ENCODE measurements at regions not wholly inside any gene's neighbourhood (a gene's known extent, or its start where the extent isn't known, plus 50 kb on each side); places are given as distances from the start of the nearest gene placed in this dataset.

- TF ChIP-seq EZH2 (IDR thresholded peaks at IDR 0.05; ENCODE audit: borderline replicate concordance, low read depth, low read length, severe bottlenecking): no peak
- TF ChIP-seq, protein P1, sequence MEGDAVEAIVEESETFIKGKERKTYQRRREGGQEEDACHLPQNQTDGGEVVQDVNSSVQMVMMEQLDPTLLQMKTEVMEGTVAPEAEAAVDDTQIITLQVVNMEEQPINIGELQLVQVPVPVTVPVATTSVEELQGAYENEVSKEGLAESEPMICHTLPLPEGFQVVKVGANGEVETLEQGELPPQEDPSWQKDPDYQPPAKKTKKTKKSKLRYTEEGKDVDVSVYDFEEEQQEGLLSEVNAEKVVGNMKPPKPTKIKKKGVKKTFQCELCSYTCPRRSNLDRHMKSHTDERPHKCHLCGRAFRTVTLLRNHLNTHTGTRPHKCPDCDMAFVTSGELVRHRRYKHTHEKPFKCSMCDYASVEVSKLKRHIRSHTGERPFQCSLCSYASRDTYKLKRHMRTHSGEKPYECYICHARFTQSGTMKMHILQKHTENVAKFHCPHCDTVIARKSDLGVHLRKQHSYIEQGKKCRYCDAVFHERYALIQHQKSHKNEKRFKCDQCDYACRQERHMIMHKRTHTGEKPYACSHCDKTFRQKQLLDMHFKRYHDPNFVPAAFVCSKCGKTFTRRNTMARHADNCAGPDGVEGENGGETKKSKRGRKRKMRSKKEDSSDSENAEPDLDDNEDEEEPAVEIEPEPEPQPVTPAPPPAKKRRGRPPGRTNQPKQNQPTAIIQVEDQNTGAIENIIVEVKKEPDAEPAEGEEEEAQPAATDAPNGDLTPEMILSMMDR (IDR thresholded peaks at IDR 0.05; ENCODE audit: borderline replicate concordance, extremely low read depth, low read length, poor library complexity, severe bottlenecking): no peak
- DNase-seq (no peak), ATAC-seq (ENCODE audit: insufficient read depth, low read depth) (no peak)
- Histone ChIP-seq H3K36me3 (ENCODE audit: insufficient read depth, low read length) (peaks cover 24% of the 10 kb centered on the region), H3K4me2 (ENCODE audit: insufficient read depth, low read length) (no peak overlapping the region), H3K79me2 (ENCODE audit: insufficient read depth, low read length) (peaks cover 22% of the 10 kb centered on the region), H3K9ac (ENCODE audit: low read depth, low read length) (no peak overlapping the region), H3K9me3 (ENCODE audit: insufficient read depth, low read length, severe bottlenecking) (no peaks in the 10 kb centered on the region), H3K27ac (ENCODE audit: low read length) (no peak overlapping the region), H3K27me3 (ENCODE audit: insufficient read depth, low read length, poor library complexity) (no peaks in the 10 kb centered on the region), H3K4me1 (ENCODE audit: insufficient read depth, low read length) (no peaks in the 10 kb centered on the region), H4K20me1 (ENCODE audit: insufficient read depth, low read length) (0 out of 2 replicates have a peak, but pooled peaks cover 2% of the 10 kb centered on the region), H2AFZ (ENCODE audit: low read depth, low read length) (no peak overlapping the region), H3K4me3 (ENCODE audit: low read depth in 1 of 2, low read length in 2 of 2) (no peak overlapping the region)
Observed at GRCh38 chr14:53338192-53338591, 185.1 kb upstream of the DDHD1 start.

DNA sequence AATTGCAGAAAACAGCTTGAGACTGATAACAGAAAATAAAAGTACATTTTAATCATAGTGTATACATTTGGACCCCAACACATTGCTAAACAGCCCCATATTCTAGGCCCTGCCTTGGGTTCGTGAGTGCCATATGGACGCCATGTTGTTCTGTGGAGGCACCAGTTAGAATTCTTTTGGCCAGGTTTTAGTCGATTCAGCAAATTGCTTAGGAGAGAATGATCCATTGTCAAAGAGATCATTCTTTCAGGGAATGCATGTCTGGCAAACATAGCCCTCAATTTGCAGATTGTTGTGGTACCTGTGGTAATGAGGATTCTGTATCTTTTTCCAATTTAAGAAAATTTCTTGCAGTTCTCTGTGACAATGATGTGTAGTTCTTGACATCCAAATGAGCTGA is 183.6 kb upstream of the DDHD1 start:
- no peak overlapping the region for H3K27ac ChIP-seq (ENCODE audit: low read length)
- no peaks in the 10 kb centered on the region for H3K4me1 ChIP-seq (ENCODE audit: insufficient read depth, low read length)
- H3K27me3 ChIP-seq (ENCODE audit: insufficient read depth, low read length, poor library complexity): no peaks in the 10 kb centered on the region
- no peak overlapping the region for H2AFZ ChIP-seq (ENCODE audit: low read depth, low read length)
- H3K36me3 ChIP-seq (ENCODE audit: insufficient read depth, low read length): peaks cover 30% of the 10 kb centered on the region
- TF ChIP-seq, protein P1 (IDR thresholded peaks at IDR 0.05; ENCODE audit: borderline replicate concordance, extremely low read depth, low read length, poor library complexity, severe bottlenecking): no peak
- TF ChIP-seq EZH2 (IDR thresholded peaks at IDR 0.05; ENCODE audit: borderline replicate concordance, low read depth, low read length, severe bottlenecking): no peak
- H4K20me1 ChIP-seq (ENCODE audit: insufficient read depth, low read length): no peaks in the 10 kb centered on the region
- H3K4me3 ChIP-seq (ENCODE audit: low read depth in 1 of 2, low read length in 2 of 2): no peak overlapping the region
- ATAC-seq (ENCODE audit: insufficient read depth, low read depth) (no peak), DNase-seq (no peak)
- H3K79me2 ChIP-seq (ENCODE audit: insufficient read depth, low read length): peaks cover 17% of the 10 kb centered on the region
- no peak overlapping the region for H3K4me2 ChIP-seq (ENCODE audit: insufficient read depth, low read length)
- no peaks in the 10 kb centered on the region for H3K9me3 ChIP-seq (ENCODE audit: insufficient read depth, low read length, severe bottlenecking)
- no peak overlapping the region for H3K9ac ChIP-seq (ENCODE audit: low read depth, low read length)

DNA sequence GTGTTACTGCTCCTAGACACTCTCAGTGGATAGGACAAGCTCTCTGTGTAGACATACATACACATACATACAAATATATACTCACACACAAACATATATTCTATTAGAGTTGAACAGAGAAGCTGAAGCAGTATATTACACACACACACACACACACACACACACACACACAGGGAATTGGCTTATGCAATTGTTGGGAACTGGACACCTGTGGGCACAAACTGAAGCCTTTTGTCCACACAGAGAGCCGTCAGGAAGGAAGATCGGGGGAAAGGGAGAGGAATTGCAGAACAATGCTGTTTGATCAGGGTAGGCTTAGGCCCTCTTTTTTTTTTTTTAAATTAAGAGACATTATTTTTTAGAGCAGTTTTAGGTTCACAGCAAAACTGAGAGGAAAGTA is 180.7 kb upstream of the DDHD1 start:
- no peak for ATAC-seq (ENCODE audit: insufficient read depth, low read depth)
- DNase-seq: no peak
- H3K27me3 ChIP-seq (ENCODE audit: insufficient read depth, low read length, poor library complexity): no peaks in the 10 kb centered on the region
- TF ChIP-seq, protein P1 (IDR thresholded peaks at IDR 0.05; ENCODE audit: borderline replicate concordance, extremely low read depth, low read length, poor library complexity, severe bottlenecking): no peak
- TF ChIP-seq EZH2 (IDR thresholded peaks at IDR 0.05; ENCODE audit: borderline replicate concordance, low read depth, low read length, severe bottlenecking): no peak
- H3K27ac ChIP-seq (ENCODE audit: low read length): no peak overlapping the region
- no peak overlapping the region for H3K9ac ChIP-seq (ENCODE audit: low read depth, low read length)
- no peaks in the 10 kb centered on the region for H4K20me1 ChIP-seq (ENCODE audit: insufficient read depth, low read length)
- peaks cover 8% of the 10 kb centered on the region for H3K79me2 ChIP-seq (ENCODE audit: insufficient read depth, low read length)
- H3K9me3 ChIP-seq (ENCODE audit: insufficient read depth, low read length, severe bottlenecking): no peaks in the 10 kb centered on the region
- no peak overlapping the region for H3K4me3 ChIP-seq (ENCODE audit: low read depth in 1 of 2, low read length in 2 of 2)
- no peak overlapping the region for H3K4me2 ChIP-seq (ENCODE audit: insufficient read depth, low read length)
- H3K36me3 ChIP-seq (ENCODE audit: insufficient read depth, low read length): peaks cover 30% of the 10 kb centered on the region
- H2AFZ ChIP-seq (ENCODE audit: low read depth, low read length): no peak overlapping the region
- no peaks in the 10 kb centered on the region for H3K4me1 ChIP-seq (ENCODE audit: insufficient read depth, low read length)

GRCh38 chr14:53331921-53332320 is 178.8 kb upstream of the DDHD1 start:
- H3K79me2 ChIP-seq (ENCODE audit: insufficient read depth, low read length): 0 out of 2 replicates have a peak, but pooled peaks cover 6% of the 10 kb centered on the region
- H3K4me2 ChIP-seq (ENCODE audit: insufficient read depth, low read length): no peak overlapping the region
- no peak overlapping the region for H2AFZ ChIP-seq (ENCODE audit: low read depth, low read length)
- no peak overlapping the region for H3K9ac ChIP-seq (ENCODE audit: low read depth, low read length)
- H3K4me3 ChIP-seq (ENCODE audit: low read depth in 1 of 2, low read length in 2 of 2): no peak overlapping the region
- TF ChIP-seq, protein P1 (IDR thresholded peaks at IDR 0.05; ENCODE audit: borderline replicate concordance, extremely low read depth, low read length, poor library complexity, severe bottlenecking): no peak
- TF ChIP-seq EZH2 (IDR thresholded peaks at IDR 0.05; ENCODE audit: borderline replicate concordance, low read depth, low read length, severe bottlenecking): no peak
- H3K4me1 ChIP-seq (ENCODE audit: insufficient read depth, low read length): no peaks in the 10 kb centered on the region
- DNase-seq (no peak), ATAC-seq (ENCODE audit: insufficient read depth, low read depth) (no peak)
- H3K36me3 ChIP-seq (ENCODE audit: insufficient read depth, low read length): peaks cover 43% of the 10 kb centered on the region
- no peaks in the 10 kb centered on the region for H3K27me3 ChIP-seq (ENCODE audit: insufficient read depth, low read length, poor library complexity)
- H3K9me3 ChIP-seq (ENCODE audit: insufficient read depth, low read length, severe bottlenecking): no peaks in the 10 kb centered on the region
- no peak overlapping the region; the same call in 1 of the 2 replicates for H3K27ac ChIP-seq (ENCODE audit: low read length)
- H4K20me1 ChIP-seq (ENCODE audit: insufficient read depth, low read length): no peaks in the 10 kb centered on the region

All from DND-41 (cell line).